Effector memory CD8-positive, alpha-beta T cell (primary cell): ENCODE measurements at regions not wholly inside any gene's neighbourhood (a gene's known extent, or its start where the extent isn't known, plus 50 kb on each side); places are given as distances from the start of the nearest gene placed in this dataset.

Experiments
- ATAC-seq: fragments of 150-1000 bp; cut with Tn5 transposase; replicated peaks from 2 replicates; pipeline ENCODE4 v1.10.0; 2021; ENCODE audit warnings: mild to moderate bottlenecking, moderate library complexity
- DNase-seq, 3 experiments: peaks; one replicate each; pipeline ENCODE4 v3.0.0; 2021
- H3K27ac Mint-ChIP-seq, 2 donors: one replicate each; pipeline ENCODE4 v1.8.0; 2022; ENCODE audit warnings: mild to moderate bottlenecking in 2 of 2, mixed read lengths in 2 of 2, moderate library complexity in 2 of 2
- H3K27me3 Mint-ChIP-seq, 2 donors: one replicate each; pipeline ENCODE4 v1.8.0; 2022; ENCODE audit warnings: mixed read lengths in 2 of 2
- H3K36me3 Mint-ChIP-seq: one replicate; pipeline ENCODE4 v1.8.0; 2022; ENCODE audit warnings: mild to moderate bottlenecking, moderate library complexity, mixed read lengths; ENCODE audit not compliant: insufficient read depth
- H3K4me1 Mint-ChIP-seq, 2 donors: one replicate each; pipeline ENCODE4 v1.8.0; 2022; ENCODE audit warnings: low read depth in 2 of 2, mixed read lengths in 2 of 2
- H3K4me3 Mint-ChIP-seq, 2 donors: one replicate each; pipeline ENCODE4 v1.8.0; 2022; ENCODE audit warnings: mild to moderate bottlenecking in 2 of 2, mixed read lengths in 2 of 2, moderate library complexity in 2 of 2
- H3K9me3 Mint-ChIP-seq, 2 donors: one replicate each; pipeline ENCODE4 v1.8.0; 2022; ENCODE audit warnings: mixed read lengths in 2 of 2

- Mint-ChIP-seq H3K4me3 (no peak overlapping the region), H3K36me3 (no peaks in the 10 kb centered on the region), H3K27me3 (no peaks in the 10 kb centered on the region), H3K4me1 (no peaks in the 10 kb centered on the region), H3K9me3 (no peaks in the 10 kb centered on the region), H3K27ac (no peak overlapping the region)
- DNase-seq (no peak), ATAC-seq (no peak)
Observed at GRCh38 chr5:124463851-124464250, 282.6 kb downstream of the ZNF608 start.

DNA sequence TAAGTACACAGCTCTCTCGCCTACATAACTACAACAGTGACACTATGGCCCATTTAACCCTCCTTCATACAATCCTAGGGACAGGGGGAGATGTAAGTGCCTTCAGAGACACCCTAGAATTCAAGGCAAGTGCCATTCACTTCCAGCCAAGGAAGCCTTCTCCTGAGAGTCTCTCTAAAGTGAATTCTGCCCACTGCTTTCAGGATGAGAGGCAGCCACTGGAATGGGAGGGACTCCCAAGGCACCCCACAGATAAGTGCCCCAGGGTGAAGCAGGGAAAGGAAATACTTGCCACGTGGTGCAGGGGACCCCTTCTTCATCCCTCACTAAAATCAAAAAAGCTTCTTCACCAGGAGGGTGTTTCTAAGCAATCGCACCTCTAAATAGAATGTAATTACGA, 283.7 kb downstream of the ZNF608 start:
- DNase-seq (no peak), ATAC-seq (no peak)
- Mint-ChIP-seq H3K9me3 (no peaks in the 10 kb centered on the region), H3K36me3 (no peaks in the 10 kb centered on the region), H3K27me3 (no peaks in the 10 kb centered on the region), H3K4me3 (no peak overlapping the region), H3K27ac (no peak overlapping the region), H3K4me1 (no peaks in the 10 kb centered on the region)

DNA sequence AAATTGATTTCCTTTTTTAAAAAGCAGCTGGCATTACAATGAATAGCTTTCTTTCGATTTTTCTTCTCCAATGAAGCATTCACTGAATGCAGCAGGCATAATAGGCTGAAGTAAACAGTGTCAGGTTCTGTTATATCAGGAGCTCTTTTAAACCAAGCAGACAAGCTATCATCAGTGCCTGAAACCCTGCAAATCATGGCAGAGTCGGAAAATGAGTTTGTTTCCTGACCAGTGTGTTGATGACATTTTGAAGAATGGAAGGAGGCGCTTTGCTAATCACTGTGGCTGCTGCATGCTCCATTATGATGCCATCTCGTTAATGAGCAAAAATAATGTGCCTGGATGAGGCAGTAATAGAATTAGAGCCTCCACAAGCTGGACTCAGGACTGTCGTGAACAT, 284.5 kb downstream of the ZNF608 start:
- H3K27me3 Mint-ChIP-seq: no peaks in the 10 kb centered on the region
- H3K4me3 Mint-ChIP-seq: no peak overlapping the region
- no peaks in the 10 kb centered on the region for H3K9me3 Mint-ChIP-seq
- H3K36me3 Mint-ChIP-seq: no peaks in the 10 kb centered on the region
- ATAC-seq (no peak), DNase-seq (no peak)
- no peaks in the 10 kb centered on the region for H3K4me1 Mint-ChIP-seq
- H3K27ac Mint-ChIP-seq: no peak overlapping the region

DNA sequence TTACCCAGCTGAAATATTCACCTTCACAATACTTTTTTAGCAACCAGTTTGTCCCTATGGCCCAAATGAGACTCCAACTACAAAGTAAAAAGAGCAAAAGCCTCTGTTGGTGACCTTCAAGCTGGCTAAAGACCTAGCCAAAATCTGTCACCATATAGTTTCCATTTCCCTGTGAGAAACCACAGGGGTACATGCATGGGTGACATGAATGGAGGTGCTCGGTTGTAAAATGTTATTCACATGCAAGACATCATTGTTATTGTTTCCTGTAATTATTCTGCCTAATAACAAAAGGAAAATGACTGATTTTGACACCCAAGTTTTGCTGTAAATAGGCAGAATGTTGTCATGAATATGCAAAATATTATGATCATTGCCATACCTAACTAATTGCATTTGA, 285.3 kb downstream of the ZNF608 start:
- Mint-ChIP-seq H3K36me3 (no peaks in the 10 kb centered on the region), H3K4me1 (no peaks in the 10 kb centered on the region), H3K4me3 (no peak overlapping the region), H3K27ac (no peak overlapping the region), H3K27me3 (no peaks in the 10 kb centered on the region), H3K9me3 (no peaks in the 10 kb centered on the region)
- ATAC-seq (no peak), DNase-seq (no peak)

- Mint-ChIP-seq H3K27ac (no peak overlapping the region), H3K4me1 (no peaks in the 10 kb centered on the region), H3K27me3 (no peaks in the 10 kb centered on the region), H3K36me3 (no peaks in the 10 kb centered on the region), H3K4me3 (no peak overlapping the region), H3K9me3 (no peaks in the 10 kb centered on the region)
- DNase-seq: no peak
- ATAC-seq: no peak
Observed at GRCh38 chr5:124460642-124461041, 285.8 kb downstream of the ZNF608 start.

GRCh38 chr5:124459984-124460383, 286.5 kb downstream of the ZNF608 start:
- Mint-ChIP-seq H3K27ac (no peak overlapping the region), H3K4me3 (no peak overlapping the region), H3K27me3 (no peaks in the 10 kb centered on the region), H3K9me3 (no peaks in the 10 kb centered on the region), H3K36me3 (no peaks in the 10 kb centered on the region), H3K4me1 (no peaks in the 10 kb centered on the region)
- ATAC-seq (no peak), DNase-seq (no peak)

DNA sequence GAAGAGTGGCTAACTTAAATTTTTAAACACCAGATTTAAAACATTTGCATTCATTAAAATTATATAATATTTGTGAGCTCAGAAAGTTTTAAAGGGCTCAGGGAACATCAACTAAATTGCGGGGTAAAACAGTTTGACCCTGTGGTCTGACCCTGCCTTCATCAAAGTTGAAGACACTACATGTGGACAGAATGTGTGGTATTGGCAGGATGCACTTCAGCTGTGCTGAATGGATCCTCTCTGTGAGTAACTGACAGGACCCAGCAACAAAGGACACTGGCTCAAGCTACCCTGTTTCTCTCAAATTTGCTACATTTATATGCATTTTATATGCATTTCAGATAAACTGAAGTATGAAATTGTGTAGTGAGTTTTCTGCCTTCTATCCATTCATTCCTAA, 288.5 kb downstream of the ZNF608 start:
- Mint-ChIP-seq H3K27me3 (no peaks in the 10 kb centered on the region), H3K9me3 (no peaks in the 10 kb centered on the region), H3K4me1 (no peaks in the 10 kb centered on the region), H3K27ac (no peak overlapping the region), H3K36me3 (no peaks in the 10 kb centered on the region), H3K4me3 (no peak overlapping the region)
- DNase-seq (no peak), ATAC-seq (no peak)

- Mint-ChIP-seq H3K27ac (no peak overlapping the region), H3K36me3 (no peaks in the 10 kb centered on the region), H3K4me3 (no peak overlapping the region), H3K27me3 (no peaks in the 10 kb centered on the region), H3K9me3 (peaks cover 0 to 2% of the 10 kb centered on the region in 2 donors), H3K4me1 (no peaks in the 10 kb centered on the region)
- DNase-seq: no peak
- ATAC-seq: no peak
Observed at GRCh38 chr5:124457101-124457500, 289.3 kb downstream of the ZNF608 start.

DNA sequence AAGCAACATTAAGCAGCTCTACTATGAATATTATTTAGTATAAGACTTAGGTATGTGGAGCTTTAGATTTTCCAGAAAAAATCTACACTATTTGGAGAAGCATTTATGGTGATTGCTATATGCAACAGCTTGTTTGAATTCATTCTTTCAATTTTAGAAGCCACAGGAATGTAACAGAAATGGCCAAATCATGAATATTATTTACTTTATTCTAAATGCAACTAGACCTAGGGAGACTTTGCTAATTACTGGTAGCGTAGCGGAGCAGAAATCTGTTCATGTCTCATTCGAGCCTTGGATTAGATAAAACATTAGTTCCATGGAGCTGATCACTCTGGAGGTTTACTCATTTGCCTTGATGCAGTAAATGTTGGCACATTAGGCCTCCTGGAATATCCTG, 290.2 kb downstream of the ZNF608 start:
- peaks cover 2 to 4% of the 10 kb centered on the region in 2 donors for H3K9me3 Mint-ChIP-seq
- no peak for ATAC-seq
- no peak overlapping the region for H3K27ac Mint-ChIP-seq
- H3K36me3 Mint-ChIP-seq: no peaks in the 10 kb centered on the region
- H3K27me3 Mint-ChIP-seq: no peaks in the 10 kb centered on the region
- H3K4me1 Mint-ChIP-seq: no peaks in the 10 kb centered on the region
- no peak overlapping the region for H3K4me3 Mint-ChIP-seq
- no peak for DNase-seq

- Mint-ChIP-seq H3K36me3 (no peaks in the 10 kb centered on the region), H3K4me1 (no peaks in the 10 kb centered on the region), H3K9me3 (peaks cover 4 to 14% of the 10 kb centered on the region in 2 donors), H3K4me3 (no peak overlapping the region), H3K27me3 (no peaks in the 10 kb centered on the region), H3K27ac (no peak overlapping the region)
- no peak for DNase-seq
- ATAC-seq: no peak
Observed at GRCh38 chr5:124454081-124454480, 292.4 kb downstream of the ZNF608 start.

DNA sequence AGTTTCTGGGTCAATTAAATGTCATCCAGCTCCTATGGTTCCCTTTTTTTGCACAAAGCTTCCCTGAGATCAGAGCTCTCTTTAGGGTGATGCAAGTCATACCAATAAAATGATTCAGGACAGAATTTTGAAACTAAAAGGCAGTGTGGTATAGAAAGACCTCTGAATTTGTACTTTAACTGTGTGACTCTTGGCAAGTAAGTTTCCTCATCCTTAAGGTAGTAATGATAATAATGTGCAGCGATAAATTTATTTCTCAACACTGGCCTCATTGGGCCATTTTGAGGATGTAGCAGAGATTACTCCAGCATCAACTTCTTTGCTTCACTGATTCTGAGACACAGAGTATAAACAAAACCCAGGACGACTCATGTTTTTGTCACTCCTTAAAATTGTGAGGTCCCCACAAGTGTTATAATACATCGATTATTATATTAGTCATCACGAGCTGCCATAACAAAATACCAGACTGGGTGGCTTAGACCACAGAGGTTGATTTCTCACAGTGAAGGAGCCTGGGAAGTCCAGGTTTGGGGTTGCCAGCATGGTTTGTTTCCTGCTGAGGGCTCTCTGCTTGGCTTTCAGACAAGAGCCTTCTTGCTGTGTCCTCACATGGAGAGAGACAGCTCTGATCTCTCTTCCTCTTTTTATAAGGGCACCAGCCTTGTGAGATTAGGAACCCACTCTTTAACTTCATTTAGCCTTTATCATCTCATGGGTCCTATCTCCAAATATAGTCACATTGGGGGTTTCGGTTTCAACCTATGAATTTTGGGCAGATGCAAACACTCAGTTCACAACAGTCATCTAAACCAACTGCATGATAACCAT, 293.0 kb downstream of the ZNF608 start:
- Mint-ChIP-seq H3K27me3 (no peaks in the 10 kb centered on the region), H3K36me3 (no peaks in the 10 kb centered on the region), H3K4me1 (no peaks in the 10 kb centered on the region), H3K27ac (no peak overlapping the region), H3K4me3 (no peak overlapping the region), H3K9me3 (peaks cover 7 to 14% of the 10 kb centered on the region in 2 donors)
- DNase-seq: no peak
- ATAC-seq: no peak

- no peak for ATAC-seq
- Mint-ChIP-seq H3K27me3 (no peaks in the 10 kb centered on the region), H3K9me3 (peaks cover 10 to 14% of the 10 kb centered on the region in 2 donors), H3K4me1 (no peaks in the 10 kb centered on the region), H3K4me3 (no peak overlapping the region), H3K36me3 (no peaks in the 10 kb centered on the region), H3K27ac (no peak overlapping the region)
- DNase-seq: no peak
Observed at GRCh38 chr5:124452412-124452811, 294.0 kb downstream of the ZNF608 start.

DNA sequence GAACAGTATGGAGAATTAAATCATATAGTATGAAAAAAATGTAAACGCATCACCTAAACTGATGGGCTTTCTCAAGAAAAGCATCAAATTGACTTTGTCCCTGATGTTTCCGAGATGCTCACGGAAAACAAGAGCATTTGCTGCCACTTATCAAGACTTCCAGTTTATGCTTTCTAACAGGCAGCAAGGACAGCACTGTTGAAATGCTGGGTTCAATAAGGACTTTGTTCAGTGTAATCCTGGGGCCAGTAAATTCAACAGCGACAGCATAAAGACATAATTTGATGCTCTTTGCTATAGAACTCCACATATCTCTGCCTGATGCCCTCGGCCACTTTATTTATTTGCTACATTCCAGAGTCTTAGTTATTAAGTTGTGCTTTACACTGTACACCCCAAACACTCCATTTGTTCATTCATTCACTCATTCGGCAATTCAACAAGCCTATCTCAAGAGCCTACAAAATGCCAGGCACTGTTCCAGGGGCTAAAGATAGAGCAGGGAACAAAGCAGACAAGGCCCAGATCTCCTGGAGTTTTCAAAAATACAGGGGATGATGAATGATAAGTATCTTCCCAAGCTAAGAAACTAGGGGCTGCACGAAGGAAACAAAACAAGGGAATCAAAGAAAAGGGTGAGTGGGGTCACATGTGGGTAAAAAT, 294.6 kb downstream of the ZNF608 start:
- H3K4me1 Mint-ChIP-seq: no peaks in the 10 kb centered on the region
- H3K27ac Mint-ChIP-seq: no peak overlapping the region
- no peaks in the 10 kb centered on the region for H3K27me3 Mint-ChIP-seq
- DNase-seq: no peak
- H3K36me3 Mint-ChIP-seq: no peaks in the 10 kb centered on the region
- ATAC-seq: no peak
- no peak overlapping the region for H3K4me3 Mint-ChIP-seq
- H3K9me3 Mint-ChIP-seq: peaks cover 10 to 14% of the 10 kb centered on the region in 2 donors

DNA sequence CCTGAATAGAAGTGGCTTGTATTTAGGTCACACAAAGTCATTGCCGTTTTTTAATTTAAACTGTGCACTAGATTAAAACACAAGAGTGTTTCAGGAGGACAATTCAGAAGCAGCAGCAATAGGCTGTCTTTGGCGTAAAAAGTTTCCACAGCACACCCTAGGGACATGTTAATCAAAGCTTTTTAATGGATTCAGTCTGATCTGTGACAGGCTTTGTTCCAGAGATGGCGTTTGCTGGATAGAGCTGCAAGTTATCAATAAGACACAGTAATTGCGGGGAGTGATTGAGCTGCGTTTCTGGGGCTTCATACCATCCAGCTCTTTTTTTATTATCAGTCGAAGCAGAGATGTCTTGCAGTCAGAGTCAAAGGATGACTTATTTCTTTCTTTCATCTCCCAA, 300.3 kb downstream of the ZNF608 start:
- H3K27ac Mint-ChIP-seq: no peak overlapping the region
- DNase-seq (no peak), ATAC-seq (no peak)
- no peaks in the 10 kb centered on the region for H3K27me3 Mint-ChIP-seq
- no peak overlapping the region for H3K4me3 Mint-ChIP-seq
- H3K9me3 Mint-ChIP-seq: peaks cover 10 to 14% of the 10 kb centered on the region in 2 donors
- H3K4me1 Mint-ChIP-seq: no peaks in the 10 kb centered on the region
- no peaks in the 10 kb centered on the region for H3K36me3 Mint-ChIP-seq
